Activated naive CD4-positive, alpha-beta T cell treated with anti-CD3 and anti-CD28 coated beads for 36 hours (primary cell): ENCODE measurements at regions not wholly inside any gene's neighbourhood (a gene's known extent, or its start where the extent isn't known, plus 50 kb on each side); places are given as distances from the start of the nearest gene placed in this dataset.

Experiments
- CTCF ChIA-PET: fragments of 350-600 bp; sonication (Branson Sonifier 250); formaldehyde crosslinking; loops from one replicate; lab custom pipeline; 2021; ENCODE audit warnings: antibody characterized with exemption; lab: Charles Lee
- DNase-seq: peaks from one replicate; pipeline ENCODE4 v3.0.0-alpha.2; 2020
- H3K27ac Mint-ChIP-seq: one replicate; pipeline ENCODE4 v1.8.0; 2021; ENCODE audit warnings: mild to moderate bottlenecking, mixed read lengths
- H3K27me3 Mint-ChIP-seq: one replicate; pipeline ENCODE4 v1.8.0; 2021; ENCODE audit warnings: low read depth, mixed read lengths
- H3K36me3 Mint-ChIP-seq: one replicate; pipeline ENCODE4 v1.8.0; 2021; ENCODE audit warnings: low read depth, mixed read lengths
- H3K4me1 Mint-ChIP-seq: one replicate; pipeline ENCODE4 v1.8.0; 2021; ENCODE audit warnings: low read depth, mixed read lengths
- H3K4me3 Mint-ChIP-seq: one replicate; pipeline ENCODE4 v1.8.0; 2021; ENCODE audit warnings: mild to moderate bottlenecking, moderate library complexity, mixed read lengths
- H3K9me3 Mint-ChIP-seq: one replicate; pipeline ENCODE4 v1.8.0; 2021; ENCODE audit warnings: mixed read lengths
- intact Hi-C: fragments of 100-400 bp; cut with micrococcal nuclease; formaldehyde crosslinking; loops from one replicate; pipeline ENCODE4 v1.15.1; 2023

- peaks cover 68% of the 10 kb centered on the region for H3K4me1 Mint-ChIP-seq
- H3K27me3 Mint-ChIP-seq = no peaks in the 10 kb centered on the region
- intact Hi-C loops = loop anchor here (10.0 kb wide), 1 partner anchor 779 kb away; the partner anchor contains the start of genes ENOPH1 and HNRNPDL
- DNase-seq = no peak
- no peaks in the 10 kb centered on the region for H3K36me3 Mint-ChIP-seq
- no peak overlapping the region for H3K27ac Mint-ChIP-seq
- no peak overlapping the region for H3K4me3 Mint-ChIP-seq
- H3K9me3 Mint-ChIP-seq = no peaks in the 10 kb centered on the region
- CTCF ChIA-PET = no interaction called here
These were observed 71.0 kb downstream of the COQ2 start for GRCh38 chr4:83213640-83214039.

DNA sequence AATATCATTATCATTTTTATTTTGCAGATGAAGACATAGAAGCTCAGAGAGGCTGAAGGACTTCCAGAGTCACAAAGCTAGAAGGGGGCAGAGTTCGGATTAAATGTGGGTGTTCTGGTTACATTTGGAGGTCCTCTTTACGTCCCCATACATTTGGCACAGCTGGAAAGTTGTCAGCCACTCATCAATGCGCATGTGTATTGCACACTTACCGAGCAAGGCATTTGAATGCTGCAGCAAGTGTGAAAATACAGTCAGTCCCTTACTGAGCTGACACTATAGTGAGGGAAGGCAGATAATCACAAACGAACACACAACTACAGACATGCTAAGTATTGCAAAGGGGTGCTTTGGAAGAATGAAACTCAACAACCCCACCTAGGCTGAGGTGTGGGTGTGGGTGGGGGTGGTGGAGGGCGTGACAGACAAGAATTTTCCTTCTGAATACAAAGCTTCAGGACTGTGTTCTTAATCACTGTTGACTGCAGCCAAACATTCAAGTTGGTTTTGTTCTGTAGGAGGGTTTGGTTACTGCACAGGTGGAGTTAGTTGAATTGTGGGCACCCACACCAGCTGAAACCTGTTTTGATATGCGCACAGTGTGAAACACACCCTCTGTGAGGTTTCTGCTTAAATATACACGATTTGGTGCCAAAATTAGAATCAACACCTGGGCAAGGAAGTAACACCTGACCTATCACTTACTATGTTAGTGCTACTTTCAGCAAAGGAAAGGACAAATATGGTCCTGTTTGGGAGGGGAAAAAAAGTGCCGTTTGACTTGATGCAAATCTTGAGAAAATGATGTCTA, 72.4 kb downstream of the COQ2 start:
- H3K27me3 Mint-ChIP-seq = no peaks in the 10 kb centered on the region
- peaks cover 54% of the 10 kb centered on the region for H3K4me1 Mint-ChIP-seq
- peak; percentile 72 for DNase-seq
- CTCF ChIA-PET = interaction anchor here (0.7 to 1.5 kb wide), 5 partner anchors 23 to 102 kb away, joined by 3 to 7 read pairs (median 3); no protein-coding TSS in a partner anchor
- intact Hi-C loops = loop anchor here (1.0 to 10.0 kb wide), 5 partner anchors 41 to 777 kb away; partner anchors contain the start of genes ENOPH1, HNRNPDL, HPSE and PLAC8
- no peaks in the 10 kb centered on the region for H3K36me3 Mint-ChIP-seq
- H3K4me3 Mint-ChIP-seq = no peak overlapping the region
- no peaks in the 10 kb centered on the region for H3K9me3 Mint-ChIP-seq
- peak overlapping the region; percentile 65 for H3K27ac Mint-ChIP-seq

GRCh38 chr4:83209419-83209818, 75.2 kb downstream of the COQ2 start:
- Mint-ChIP-seq H3K4me1 (peaks cover 43% of the 10 kb centered on the region), H3K36me3 (no peaks in the 10 kb centered on the region), H3K27ac (no peak overlapping the region), H3K9me3 (no peaks in the 10 kb centered on the region), H3K4me3 (no peak overlapping the region), H3K27me3 (no peaks in the 10 kb centered on the region)
- no peak for DNase-seq
- CTCF ChIA-PET = interaction anchor here (0.6 to 2.3 kb wide), 3 partner anchors 9 to 135 kb away, joined by 3 to 8 read pairs (median 3); no protein-coding TSS in a partner anchor
- intact Hi-C loops = no loop called here

DNA sequence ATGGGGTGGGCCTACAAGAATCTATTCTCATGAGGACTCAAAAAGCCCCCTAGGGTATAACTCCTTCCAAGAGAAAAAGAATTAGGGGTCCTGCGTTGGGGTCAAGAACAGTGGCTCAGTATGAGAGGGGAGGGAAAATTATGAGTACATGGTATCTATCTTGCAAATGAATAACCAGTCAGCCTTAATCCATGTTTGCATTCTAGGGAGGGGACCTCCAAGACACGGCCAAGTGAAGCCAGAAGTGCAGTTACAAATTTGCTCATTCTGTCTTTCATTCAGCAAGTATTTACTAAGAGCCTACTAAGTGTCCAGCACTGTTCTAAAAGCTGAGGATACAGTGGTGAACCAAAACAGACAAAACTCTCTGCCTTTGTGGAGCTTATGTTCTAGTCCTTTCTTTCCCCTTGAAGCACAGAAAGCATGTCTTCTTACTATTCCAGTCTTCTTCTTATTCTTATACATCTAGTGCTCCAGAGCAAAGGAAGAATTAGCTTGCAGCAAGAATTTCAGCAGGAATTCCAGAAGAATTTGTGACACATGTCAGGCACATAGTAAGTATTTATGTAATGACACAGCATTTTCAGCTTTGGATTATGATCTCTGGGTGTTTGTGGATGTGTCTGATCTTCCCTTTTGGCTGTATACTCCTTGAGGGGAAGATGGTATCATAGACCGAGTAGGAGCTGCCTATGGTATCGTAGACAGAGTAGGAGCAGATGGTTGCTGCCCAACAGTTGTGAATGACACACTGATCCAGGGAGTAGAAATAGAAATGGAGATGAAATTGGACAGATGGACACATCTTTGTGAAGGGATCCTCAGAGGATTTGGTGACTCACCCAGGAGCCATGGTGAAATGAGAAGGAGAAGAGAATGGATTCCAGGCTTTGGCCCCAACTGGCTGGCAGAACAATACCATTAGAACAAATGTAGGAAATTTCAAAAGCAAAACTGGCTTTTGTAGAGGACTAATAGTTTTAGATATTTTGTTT, 75.9 kb downstream of the COQ2 start:
- H3K9me3 Mint-ChIP-seq = no peaks in the 10 kb centered on the region
- H3K4me1 Mint-ChIP-seq = peaks cover 41% of the 10 kb centered on the region
- DNase-seq = no peak
- CTCF ChIA-PET = interaction anchor here (0.6 to 2.3 kb wide), 3 partner anchors 10 to 134 kb away, joined by 3 to 8 read pairs (median 3); no protein-coding TSS in a partner anchor
- intact Hi-C loops = no loop called here
- no peaks in the 10 kb centered on the region for H3K36me3 Mint-ChIP-seq
- no peaks in the 10 kb centered on the region for H3K27me3 Mint-ChIP-seq
- no peak overlapping the region for H3K27ac Mint-ChIP-seq
- no peak overlapping the region for H3K4me3 Mint-ChIP-seq

DNA sequence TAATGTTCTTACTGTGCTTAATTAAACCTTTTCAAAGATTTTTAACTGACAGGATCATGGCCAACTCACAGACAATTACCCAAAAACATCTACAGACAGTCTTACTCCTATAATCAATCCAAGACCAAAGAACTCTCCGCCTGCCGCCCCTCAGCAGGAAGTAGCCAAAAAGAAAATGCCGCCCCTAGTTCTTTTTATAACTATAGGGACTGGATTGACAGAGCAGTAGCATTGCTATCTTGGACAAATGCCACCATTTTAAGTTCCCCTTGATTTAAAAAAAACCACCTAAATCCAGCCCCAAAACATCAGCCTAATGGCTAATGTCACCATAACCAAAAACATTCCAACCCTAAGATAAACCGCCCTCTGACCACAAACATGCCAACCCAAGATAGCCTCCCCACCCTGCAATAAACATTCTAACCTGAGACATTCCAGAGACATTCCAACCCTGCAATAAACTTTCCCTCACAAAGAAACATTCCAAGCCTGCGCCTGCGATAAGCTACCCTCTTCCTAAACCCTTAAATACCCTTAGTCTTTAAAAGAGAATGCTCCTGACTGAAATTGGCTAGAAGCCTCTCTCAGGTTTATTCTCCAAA, 77.0 kb downstream of the COQ2 start:
- CTCF ChIA-PET = interaction anchor here (2.3 kb wide), 1 partner anchor 11 kb away, joined by 8 read pairs; no protein-coding TSS in a partner anchor
- Mint-ChIP-seq H3K4me3 (no peak overlapping the region), H3K4me1 (peaks cover 30% of the 10 kb centered on the region), H3K27me3 (no peaks in the 10 kb centered on the region), H3K36me3 (no peaks in the 10 kb centered on the region), H3K27ac (no peak overlapping the region), H3K9me3 (no peaks in the 10 kb centered on the region)
- intact Hi-C loops = no loop called here
- DNase-seq = no peak

DNA sequence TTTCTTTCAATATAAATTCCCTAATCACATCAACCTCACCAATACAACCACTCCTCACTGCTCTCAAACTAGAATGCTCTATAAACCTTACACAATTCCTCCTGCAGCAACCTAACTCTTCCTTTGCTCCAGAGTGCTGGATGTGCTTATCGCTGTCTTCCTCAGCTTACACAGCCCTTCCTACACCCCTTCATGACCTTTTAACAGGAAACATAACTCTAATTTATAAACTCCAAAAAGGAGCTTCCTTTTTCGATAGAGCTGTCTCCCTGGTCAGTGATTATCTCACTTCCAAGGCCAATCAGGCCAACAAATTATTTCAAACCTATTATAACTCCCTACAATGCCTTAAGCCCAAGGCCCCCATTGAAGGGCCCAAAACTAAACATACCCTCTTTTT, 78.8 kb downstream of the COQ2 start:
- Mint-ChIP-seq H3K9me3 (no peaks in the 10 kb centered on the region), H3K36me3 (no peaks in the 10 kb centered on the region), H3K4me1 (peaks cover 14% of the 10 kb centered on the region), H3K27ac (no peak overlapping the region), H3K4me3 (no peak overlapping the region), H3K27me3 (no peaks in the 10 kb centered on the region)
- CTCF ChIA-PET = no interaction called here
- no peak for DNase-seq
- intact Hi-C loops = no loop called here

DNA sequence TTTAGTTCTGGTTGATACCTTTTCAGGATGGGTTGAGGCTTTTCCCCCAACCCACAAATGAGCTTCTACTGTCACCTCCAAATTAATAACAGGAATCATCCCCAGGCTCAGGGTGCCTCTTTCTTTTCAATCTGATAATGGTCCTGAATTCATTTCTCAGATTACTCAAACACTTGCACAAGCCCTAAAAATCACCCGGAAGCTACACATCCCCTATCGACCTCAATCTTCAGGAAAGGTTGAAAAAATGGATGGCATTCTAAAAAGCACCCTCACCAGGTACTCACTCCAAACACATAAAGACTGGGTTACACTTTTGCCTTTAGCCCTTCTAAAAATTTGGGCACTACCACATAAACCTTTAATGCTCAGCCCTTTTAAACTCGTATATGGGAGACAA, 79.9 kb downstream of the COQ2 start:
- intact Hi-C loops = no loop called here

DNA sequence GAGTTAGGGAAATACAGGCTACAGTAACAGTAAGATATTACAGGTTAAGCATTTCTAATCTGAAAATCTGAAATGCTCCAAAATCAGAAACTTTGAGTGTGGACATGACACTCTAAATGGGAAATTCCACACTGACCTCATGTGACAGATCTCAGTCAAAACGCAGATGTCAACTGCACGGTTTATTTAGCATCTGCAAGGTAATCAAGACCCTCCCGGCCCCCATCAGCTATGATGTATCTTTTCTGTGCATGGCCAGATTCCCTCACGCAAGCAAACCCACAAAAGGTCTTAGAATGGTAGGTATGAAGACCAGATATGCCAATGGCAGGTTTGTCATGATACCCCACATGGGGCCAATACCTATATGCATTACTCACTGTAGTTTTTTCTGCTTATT, 82.8 kb downstream of the COQ2 start:
- intact Hi-C loops = no loop called here
- Mint-ChIP-seq H3K4me1 (peaks cover 4% of the 10 kb centered on the region), H3K9me3 (no peaks in the 10 kb centered on the region), H3K27ac (no peak overlapping the region), H3K4me3 (no peak overlapping the region), H3K36me3 (no peaks in the 10 kb centered on the region), H3K27me3 (no peaks in the 10 kb centered on the region)
- no peak for DNase-seq
- CTCF ChIA-PET = interaction anchor here (1.0 kb wide), 1 partner anchor 61 kb away, joined by 3 read pairs; no protein-coding TSS in a partner anchor

More for the DNA sequence above, 79.9 kb downstream of the COQ2 start:
- Mint-ChIP-seq H3K4me1 (peaks cover 8% of the 10 kb centered on the region), H3K27me3 (no peaks in the 10 kb centered on the region), H3K9me3 (no peaks in the 10 kb centered on the region), H3K36me3 (no peaks in the 10 kb centered on the region), H3K4me3 (no peak overlapping the region), H3K27ac (no peak overlapping the region)
- DNase-seq = no peak
- CTCF ChIA-PET = no interaction called here

DNA sequence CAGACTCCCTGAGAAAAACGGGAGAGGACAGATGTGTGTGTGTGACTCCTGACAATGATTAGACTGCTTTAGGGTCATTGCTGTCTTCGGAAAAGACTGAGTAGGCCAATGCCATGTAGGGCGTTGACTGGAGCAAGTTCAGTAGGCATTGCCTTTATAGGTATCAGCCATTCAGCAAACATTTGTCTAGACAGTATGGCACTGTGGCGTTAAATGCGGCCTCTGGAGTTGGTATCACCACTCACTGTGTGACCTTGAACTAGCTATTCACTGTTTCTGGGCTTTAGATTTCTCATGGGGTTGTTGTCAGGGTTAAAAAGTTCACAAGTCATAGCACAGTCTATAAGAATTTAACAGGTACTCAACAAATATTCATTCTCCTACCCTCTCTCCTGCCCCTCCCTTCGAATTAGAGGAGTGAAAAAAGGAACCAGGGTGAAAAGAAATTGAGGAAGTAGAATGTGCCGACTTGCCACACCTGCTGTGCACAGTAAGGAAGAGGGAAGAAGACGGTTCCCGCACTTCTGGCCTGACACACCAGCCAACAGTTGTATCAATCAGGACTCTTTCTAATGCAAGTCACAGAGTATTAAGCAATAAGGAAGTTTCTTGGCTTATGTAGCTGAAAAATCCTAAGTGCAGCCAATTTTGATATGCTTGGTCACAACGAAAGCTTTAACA, 83.2 kb upstream of the PLAC8 start:
- CTCF ChIA-PET = interaction anchor here (1.2 kb wide), 1 partner anchor 54 kb away, joined by 4 read pairs; no protein-coding TSS in a partner anchor
- Mint-ChIP-seq H3K27ac (no peak overlapping the region), H3K9me3 (no peaks in the 10 kb centered on the region), H3K27me3 (no peaks in the 10 kb centered on the region), H3K4me3 (no peak overlapping the region), H3K4me1 (peaks cover 4% of the 10 kb centered on the region), H3K36me3 (no peaks in the 10 kb centered on the region)
- intact Hi-C loops = no loop called here
- DNase-seq = no peak

DNA sequence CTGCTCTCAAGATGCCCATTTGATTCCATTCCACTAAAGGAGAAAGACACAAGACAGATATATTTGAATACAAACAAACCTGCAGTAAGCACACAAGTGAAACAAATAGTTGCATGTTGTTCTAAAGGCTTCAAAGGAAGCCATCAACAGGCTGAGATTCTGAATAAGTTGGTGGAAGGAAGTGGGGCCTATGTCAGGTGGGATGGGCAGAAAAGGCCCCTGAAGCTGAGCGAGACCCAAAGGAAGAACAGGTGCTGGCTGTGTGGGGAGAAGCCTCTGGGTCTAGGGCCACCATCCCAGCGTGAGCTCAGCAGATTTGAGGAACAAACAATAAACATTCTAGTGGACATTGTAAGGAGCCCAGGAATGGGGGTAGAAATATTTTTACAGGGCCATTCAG, 82.4 kb upstream of the PLAC8 start:
- Mint-ChIP-seq H3K4me1 (peaks cover 4% of the 10 kb centered on the region), H3K36me3 (no peaks in the 10 kb centered on the region), H3K27ac (no peak overlapping the region), H3K9me3 (no peaks in the 10 kb centered on the region), H3K4me3 (no peak overlapping the region), H3K27me3 (no peaks in the 10 kb centered on the region)
- CTCF ChIA-PET = interaction anchor here (0.5 to 1.2 kb wide), 5 partner anchors 21 to 453 kb away, joined by 3 to 4 read pairs (median 3); no protein-coding TSS in a partner anchor
- intact Hi-C loops = no loop called here
- DNase-seq = no peak

DNA sequence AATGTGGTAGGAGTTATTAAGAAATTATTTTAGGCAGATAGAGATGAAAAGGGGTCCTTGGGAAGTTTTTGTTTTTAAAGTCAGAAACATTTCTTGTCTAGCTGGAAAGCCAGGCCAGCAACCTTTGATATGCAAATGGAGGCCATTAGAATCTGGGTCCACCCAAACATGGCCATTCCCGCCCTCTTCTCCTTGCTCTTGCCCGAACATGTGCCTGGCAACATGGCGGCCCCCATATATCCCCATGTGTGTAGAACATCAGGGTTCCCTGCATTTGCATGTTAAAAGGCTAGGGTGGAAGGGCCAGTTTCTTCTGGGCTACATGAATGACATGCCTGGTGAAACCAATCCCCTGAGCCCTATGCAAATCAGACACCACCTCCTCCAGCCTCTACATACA, 80.7 kb upstream of the PLAC8 start:
- no peaks in the 10 kb centered on the region for H3K9me3 Mint-ChIP-seq
- H3K27me3 Mint-ChIP-seq = no peaks in the 10 kb centered on the region
- H3K4me1 Mint-ChIP-seq = peaks cover 4% of the 10 kb centered on the region
- no peak overlapping the region for H3K4me3 Mint-ChIP-seq
- H3K27ac Mint-ChIP-seq = no peak overlapping the region
- no peaks in the 10 kb centered on the region for H3K36me3 Mint-ChIP-seq
- intact Hi-C loops = no loop called here
- CTCF ChIA-PET = no interaction called here
- no peak for DNase-seq
